Stimulated activated effector memory CD8-positive, alpha-beta T cell treated with anti-CD3 and anti-CD28 coated beads, Interleukin-12 subunit alpha, Interleukin-12 subunit beta, amount 100 ng/mL, for 72 hours (primary cell): ENCODE measurements at regions not wholly inside any gene's neighbourhood (a gene's known extent, or its start where the extent isn't known, plus 50 kb on each side); places are given as distances from the start of the nearest gene placed in this dataset.

Experiments used
- ATAC-seq: fragments of 150-1000 bp; cut with Tn5 transposase; 2 replicates; pipeline ENCODE4 v1.10.0; 2021
- DNase-seq, 2 donors: peaks; one replicate each; pipeline ENCODE4 v3.0.0; 2021 to 2022; ENCODE audit warnings: low spot score in 2 of 2
- H3K27ac Mint-ChIP-seq: one replicate; pipeline ENCODE4 v1.8.0; 2022; ENCODE audit warnings: mild to moderate bottlenecking, mixed read lengths
- H3K36me3 Mint-ChIP-seq: one replicate; pipeline ENCODE4 v1.8.0; 2022; ENCODE audit warnings: mild to moderate bottlenecking, mixed read lengths
- H3K4me1 Mint-ChIP-seq: one replicate; pipeline ENCODE4 v1.8.0; 2022; ENCODE audit warnings: mixed read lengths
- H3K4me3 Mint-ChIP-seq: one replicate; pipeline ENCODE4 v1.8.0; 2022; ENCODE audit warnings: mild to moderate bottlenecking, mixed read lengths
- H3K9me3 Mint-ChIP-seq: one replicate; pipeline ENCODE4 v1.8.0; 2022; ENCODE audit warnings: mixed read lengths

DNA sequence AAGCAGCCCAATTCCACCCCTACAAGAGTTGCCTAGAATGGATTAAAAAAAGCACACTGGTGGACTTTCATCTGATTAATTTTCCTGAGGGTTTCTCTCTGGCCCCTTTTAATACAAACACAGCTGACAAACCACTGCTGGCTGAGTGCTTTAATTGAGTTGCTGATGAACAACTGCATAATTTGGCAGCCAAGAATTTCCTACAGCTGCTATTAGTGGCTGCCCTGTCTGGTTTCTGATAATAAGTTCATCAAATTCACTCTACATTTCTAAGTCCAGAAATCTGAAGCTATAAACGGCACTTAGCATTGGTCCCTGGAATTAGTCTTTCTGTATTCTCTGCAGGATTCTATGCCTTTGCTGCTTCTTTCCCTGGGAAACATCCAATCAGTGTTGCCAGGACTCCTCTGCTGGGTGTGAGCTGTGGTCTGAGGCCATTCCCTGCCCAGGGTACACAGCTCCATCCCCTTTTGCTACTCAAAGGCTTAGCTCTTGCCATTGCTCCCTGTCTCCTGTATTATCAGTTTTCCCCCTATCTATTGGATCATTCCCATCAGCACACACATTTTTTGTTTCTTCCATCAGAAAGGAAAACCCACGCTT is 110.6 kb downstream of the LSM5 start:
- DNase-seq = no peak
- Mint-ChIP-seq H3K4me3 (no peak overlapping the region), H3K36me3 (no peaks in the 10 kb centered on the region), H3K9me3 (peaks cover 8% of the 10 kb centered on the region), H3K4me1 (no peaks in the 10 kb centered on the region), H3K27ac (no peak overlapping the region)
- ATAC-seq = no peak

DNA sequence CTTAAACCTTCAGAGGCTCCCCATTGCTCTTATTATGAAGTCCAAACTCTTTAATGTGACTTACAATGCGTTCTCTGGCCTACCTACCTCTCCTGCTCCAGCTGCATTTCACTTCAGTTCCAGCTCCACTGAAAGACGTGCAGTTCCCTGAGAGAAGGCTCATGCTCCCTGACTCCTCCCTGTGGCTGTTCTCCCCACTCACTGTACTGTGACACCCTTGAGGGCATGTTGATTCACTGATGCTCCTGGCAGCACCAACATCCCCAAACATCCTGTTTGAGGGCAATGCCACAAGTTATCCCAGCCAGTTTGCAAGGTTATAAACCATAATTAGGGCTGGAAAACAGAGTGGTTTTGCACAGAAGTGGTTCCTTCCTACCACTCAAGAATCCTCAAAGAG is 111.2 kb downstream of the LSM5 start:
- Mint-ChIP-seq H3K4me1 (no peaks in the 10 kb centered on the region), H3K27ac (no peak overlapping the region), H3K9me3 (peaks cover 8% of the 10 kb centered on the region), H3K4me3 (no peak overlapping the region), H3K36me3 (no peaks in the 10 kb centered on the region)
- no peak for DNase-seq
- no peak for ATAC-seq

DNA sequence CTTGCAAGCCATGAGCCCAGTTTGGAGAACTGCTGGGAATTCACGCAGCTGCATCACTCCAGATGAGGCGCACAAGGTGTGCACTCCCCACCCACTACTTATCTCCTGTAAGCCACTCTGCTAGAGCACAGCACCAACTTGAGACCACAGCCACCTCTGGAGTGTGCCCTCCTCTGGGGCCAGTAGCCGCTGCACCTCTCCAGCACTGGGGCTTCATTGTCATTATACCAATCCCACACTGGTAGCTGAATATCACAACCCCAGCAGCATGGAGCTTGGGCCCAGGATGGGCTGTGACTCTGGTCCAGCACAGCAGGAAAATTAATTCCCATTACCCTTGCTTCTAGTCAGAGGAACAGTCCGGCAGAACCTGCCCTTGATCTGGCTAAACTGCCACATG is 125.6 kb downstream of the LSM5 start:
- peaks cover 13% of the 10 kb centered on the region for H3K9me3 Mint-ChIP-seq
- DNase-seq (no peak), ATAC-seq (peak; percentile 31)
- no peaks in the 10 kb centered on the region for H3K4me1 Mint-ChIP-seq
- H3K4me3 Mint-ChIP-seq = no peak overlapping the region
- H3K27ac Mint-ChIP-seq = no peak overlapping the region
- H3K36me3 Mint-ChIP-seq = no peaks in the 10 kb centered on the region

DNA sequence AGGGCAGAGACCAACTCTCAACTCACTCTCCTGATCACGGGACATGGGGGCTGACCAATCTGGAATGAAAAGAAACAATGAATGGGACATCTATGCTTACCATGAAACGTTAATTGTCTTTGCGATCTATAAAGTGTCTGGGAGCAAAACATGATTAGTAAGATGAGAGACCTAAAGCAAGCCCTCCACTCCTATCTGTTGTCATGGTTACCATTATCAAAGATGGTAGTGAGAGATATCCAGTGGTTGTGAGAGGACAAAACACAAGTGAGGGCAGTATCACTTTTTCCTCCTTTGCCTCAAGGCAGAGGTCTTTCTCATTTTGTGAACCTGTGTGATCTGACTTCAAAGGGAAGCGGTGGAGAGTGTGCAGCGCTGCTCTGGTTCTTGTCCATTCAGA is 130.1 kb downstream of the LSM5 start:
- ATAC-seq (no peak), DNase-seq (no peak)
- Mint-ChIP-seq H3K27ac (no peak overlapping the region), H3K4me3 (no peak overlapping the region), H3K36me3 (no peaks in the 10 kb centered on the region), H3K4me1 (no peaks in the 10 kb centered on the region), H3K9me3 (no peaks in the 10 kb centered on the region)

DNA sequence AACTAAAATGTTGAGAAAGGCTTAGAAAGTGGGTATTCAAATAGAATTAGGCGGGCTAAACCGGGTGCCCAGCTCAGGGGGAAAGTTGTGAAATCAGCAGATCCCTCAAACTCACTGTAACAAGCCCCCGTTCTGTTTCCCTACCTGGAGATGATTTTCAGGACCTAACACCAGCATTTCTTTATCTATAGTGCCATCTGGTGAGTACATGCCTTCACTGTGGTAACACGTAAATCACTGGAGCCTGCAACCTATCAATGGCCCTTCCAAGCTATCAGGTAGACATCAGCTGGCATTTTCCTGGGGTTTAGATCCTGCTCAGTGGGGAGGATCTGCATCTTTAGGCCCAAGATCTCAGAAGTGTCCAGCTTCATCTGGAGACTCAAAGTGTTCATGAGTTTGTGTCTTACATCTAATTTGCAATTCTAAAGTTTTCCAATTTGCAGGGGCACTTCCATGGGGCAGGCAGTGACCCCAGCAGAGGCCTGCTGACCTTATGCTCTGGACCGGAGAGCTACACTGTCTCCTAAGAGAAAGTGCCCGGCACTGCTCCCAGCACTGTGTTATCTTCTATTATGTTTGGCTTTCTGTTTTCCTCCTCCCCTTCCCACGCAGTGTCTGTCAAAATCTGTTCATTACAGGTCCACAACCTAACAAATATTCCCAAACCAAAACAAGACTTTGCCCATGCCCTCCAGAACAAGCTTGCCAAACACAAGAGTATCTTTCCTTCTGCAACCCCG is 132.5 kb downstream of the LSM5 start:
- Mint-ChIP-seq H3K4me1 (no peaks in the 10 kb centered on the region), H3K9me3 (no peaks in the 10 kb centered on the region), H3K4me3 (no peak overlapping the region), H3K36me3 (no peaks in the 10 kb centered on the region), H3K27ac (no peak overlapping the region)
- no peak for ATAC-seq
- no peak for DNase-seq

DNA sequence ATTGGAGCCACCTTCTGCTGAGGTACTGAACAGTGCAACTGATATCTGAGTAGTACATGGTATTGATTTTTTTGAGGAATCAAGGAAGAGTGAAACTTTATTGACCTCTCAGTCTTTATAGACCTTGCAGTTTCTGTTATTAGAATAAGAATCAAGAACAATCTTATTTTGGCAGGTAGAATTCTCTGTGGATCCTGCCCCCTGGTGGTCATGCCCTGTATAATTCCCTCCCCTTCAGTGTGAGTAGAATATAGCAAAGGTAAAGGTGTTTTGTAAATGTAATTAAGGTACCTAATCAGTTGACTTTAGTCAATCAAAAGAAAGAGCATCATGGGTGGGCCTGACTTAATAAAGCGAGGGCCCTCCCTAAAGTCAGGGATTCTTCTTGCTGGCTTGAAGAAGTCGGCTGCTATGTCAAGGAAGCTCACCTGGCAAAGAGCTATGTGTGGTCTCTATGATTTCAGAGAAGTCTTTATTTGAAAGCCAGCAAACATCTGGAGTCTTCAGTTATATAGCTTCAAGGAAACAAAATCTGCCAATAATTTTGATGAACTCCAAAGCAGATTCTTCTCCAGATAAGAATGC is 142.8 kb downstream of the LSM5 start:
- Mint-ChIP-seq H3K9me3 (no peaks in the 10 kb centered on the region), H3K4me1 (no peaks in the 10 kb centered on the region), H3K36me3 (no peaks in the 10 kb centered on the region), H3K4me3 (no peak overlapping the region), H3K27ac (no peak overlapping the region)
- no peak for ATAC-seq
- peak in 1 of 2 donors; percentile 51 for DNase-seq

DNA sequence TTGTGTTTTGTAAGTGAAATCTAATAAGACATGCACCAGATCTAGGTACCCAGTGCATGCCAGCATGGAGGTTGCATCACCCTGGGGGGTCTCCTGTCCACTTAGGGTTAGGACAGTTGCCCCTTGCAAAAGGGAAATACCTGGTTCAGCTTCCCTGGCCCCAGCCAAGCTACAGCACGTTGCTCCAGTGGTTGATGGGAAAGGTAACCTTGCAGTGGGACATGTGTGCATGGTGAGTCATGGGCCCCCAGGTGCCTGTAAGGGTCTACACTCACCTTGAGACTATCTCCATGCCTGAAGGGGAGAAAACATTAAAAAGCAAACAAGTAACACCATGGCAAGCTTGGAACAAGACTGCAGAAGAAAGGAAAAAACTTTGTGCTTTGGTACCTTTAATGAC is 143.9 kb downstream of the LSM5 start:
- Mint-ChIP-seq H3K27ac (no peak overlapping the region), H3K4me1 (no peaks in the 10 kb centered on the region), H3K36me3 (no peaks in the 10 kb centered on the region), H3K4me3 (no peak overlapping the region), H3K9me3 (no peaks in the 10 kb centered on the region)
- DNase-seq (no peak), ATAC-seq (no peak)

DNA sequence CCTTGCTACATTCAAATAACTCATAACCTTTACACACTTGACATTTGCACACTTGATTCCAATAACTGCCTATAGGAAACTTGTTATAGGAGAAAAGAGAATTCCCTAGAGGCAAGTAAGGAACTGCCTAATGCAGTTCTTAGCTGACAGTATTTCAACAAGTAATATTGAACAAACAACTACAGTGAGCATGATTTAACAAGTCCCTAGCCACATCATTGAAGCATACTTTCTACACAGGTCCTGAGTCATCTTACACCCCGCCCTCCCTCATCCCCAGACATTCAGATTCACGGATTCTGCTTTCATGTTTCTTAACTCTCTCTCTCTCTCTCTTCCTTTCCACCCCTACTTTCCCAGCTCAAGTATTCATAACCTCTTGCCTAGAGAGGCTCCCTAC is 153.5 kb downstream of the LSM5 start:
- H3K4me1 Mint-ChIP-seq = no peaks in the 10 kb centered on the region
- no peak overlapping the region for H3K27ac Mint-ChIP-seq
- ATAC-seq = no peak
- H3K4me3 Mint-ChIP-seq = no peak overlapping the region
- peaks cover 8% of the 10 kb centered on the region for H3K9me3 Mint-ChIP-seq
- no peak for DNase-seq
- H3K36me3 Mint-ChIP-seq = no peaks in the 10 kb centered on the region

DNA sequence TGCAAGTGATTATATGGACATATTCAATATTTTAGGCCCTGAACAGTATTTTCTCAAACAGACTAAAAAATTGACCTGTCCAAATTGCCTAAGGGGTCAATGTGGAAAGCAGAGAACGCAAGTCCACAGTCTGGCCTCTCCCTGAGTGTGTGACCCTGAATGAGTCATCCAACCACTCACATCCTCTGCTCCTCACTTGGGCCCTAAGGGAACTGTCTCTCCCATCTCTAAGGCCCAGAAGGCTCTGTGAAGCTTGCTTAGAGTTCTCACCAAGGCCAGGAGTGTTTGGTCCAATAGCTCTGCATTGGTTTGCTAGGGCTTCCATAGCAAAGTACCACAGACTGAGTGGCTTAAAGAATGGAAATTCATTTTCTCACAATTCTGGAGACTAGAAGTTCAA is 155.1 kb downstream of the LSM5 start:
- no peak overlapping the region for H3K27ac Mint-ChIP-seq
- H3K4me1 Mint-ChIP-seq = no peaks in the 10 kb centered on the region
- no peak overlapping the region for H3K4me3 Mint-ChIP-seq
- no peak for DNase-seq
- no peaks in the 10 kb centered on the region for H3K36me3 Mint-ChIP-seq
- ATAC-seq = no peak
- H3K9me3 Mint-ChIP-seq = peaks cover 12% of the 10 kb centered on the region

DNA sequence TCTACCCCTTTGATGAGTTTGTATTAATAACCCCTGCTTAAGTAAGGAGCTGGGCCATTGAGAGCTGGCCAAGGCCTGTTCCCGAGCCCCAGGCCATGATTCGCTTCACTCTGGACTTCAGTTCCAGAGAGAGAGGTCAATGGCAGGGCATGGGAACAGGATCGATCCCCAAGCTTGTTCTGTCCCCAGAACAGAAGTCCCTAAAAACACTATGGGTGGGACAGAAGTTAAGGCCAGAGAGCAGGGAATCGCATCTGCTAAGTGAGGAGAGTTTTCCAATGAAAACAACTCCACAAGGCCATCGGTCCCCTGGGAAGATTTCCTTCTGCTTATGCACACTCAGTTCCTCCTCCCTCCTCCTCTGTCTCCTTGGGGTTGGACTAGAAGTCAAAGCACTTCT is 159.6 kb downstream of the LSM5 start:
- no peak for DNase-seq

DNA sequence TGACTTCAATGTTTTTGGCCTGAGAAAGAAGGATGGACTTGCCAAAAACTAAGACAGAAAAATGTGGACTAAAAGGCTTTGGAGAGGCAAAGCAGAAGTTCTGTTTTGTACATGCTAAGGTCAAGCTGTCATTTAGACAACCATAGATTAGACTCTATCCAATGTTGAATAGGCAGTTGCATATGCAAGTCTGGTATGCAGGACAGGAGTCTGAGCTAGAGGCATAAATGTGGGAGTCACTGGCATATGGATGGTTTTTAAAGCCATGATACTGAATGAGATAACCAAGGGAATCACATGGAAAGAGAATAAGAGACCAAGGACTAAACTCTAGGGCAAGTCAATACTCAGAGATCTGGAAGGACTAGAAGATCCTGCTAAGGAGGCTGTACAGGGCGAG is 164.1 kb downstream of the LSM5 start:
- Mint-ChIP-seq H3K27ac (no peak overlapping the region), H3K4me1 (no peaks in the 10 kb centered on the region), H3K9me3 (no peaks in the 10 kb centered on the region), H3K36me3 (no peaks in the 10 kb centered on the region), H3K4me3 (no peak overlapping the region)
- no peak for DNase-seq
- ATAC-seq = no peak

More for the DNA sequence above, 159.6 kb downstream of the LSM5 start:
- Mint-ChIP-seq H3K36me3 (no peaks in the 10 kb centered on the region), H3K4me1 (no peaks in the 10 kb centered on the region), H3K4me3 (no peak overlapping the region), H3K27ac (no peak overlapping the region), H3K9me3 (peaks cover 9% of the 10 kb centered on the region)
- ATAC-seq = no peak

DNA sequence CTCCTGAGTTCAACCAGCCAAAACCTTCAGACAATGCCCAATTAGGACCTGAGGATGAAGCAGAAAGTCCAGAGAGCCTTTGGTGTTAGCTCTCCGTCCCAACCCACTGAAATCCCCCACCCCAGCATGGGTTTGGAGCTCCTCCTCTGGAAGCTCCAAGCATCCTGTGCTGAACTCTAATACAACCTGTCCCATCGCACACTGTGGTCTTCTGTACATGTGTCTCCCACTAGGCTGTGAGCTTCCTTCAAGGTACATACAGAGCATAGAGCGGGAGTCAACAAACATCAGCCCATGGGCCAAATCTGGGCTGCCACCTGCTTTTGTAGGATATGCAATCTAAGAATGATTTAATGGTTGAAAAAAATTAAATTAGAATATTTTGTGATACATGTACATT is 166.5 kb downstream of the LSM5 start:
- DNase-seq = no peak

DNA sequence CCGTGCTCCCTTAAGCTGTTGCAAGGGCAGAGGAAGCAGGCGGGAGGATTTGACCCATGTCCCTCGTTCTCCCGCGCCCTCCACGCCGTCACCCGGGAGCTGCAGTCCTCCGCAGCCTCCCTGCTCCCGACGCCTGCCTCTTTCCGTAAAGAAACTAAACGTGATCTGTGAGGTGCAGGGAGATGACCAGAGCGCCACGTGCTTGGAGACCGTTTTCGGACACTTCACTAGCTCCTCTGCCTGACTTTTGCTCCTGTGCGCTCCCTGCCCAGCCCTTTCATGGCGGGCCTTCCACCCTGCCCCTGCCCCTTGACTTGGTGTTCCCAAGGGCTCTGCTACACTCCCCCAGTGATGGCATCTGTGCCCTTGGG is 171.2 kb downstream of the LSM5 start:
- Mint-ChIP-seq H3K27ac (no peak overlapping the region), H3K9me3 (no peaks in the 10 kb centered on the region), H3K4me3 (no peak overlapping the region), H3K36me3 (no peaks in the 10 kb centered on the region), H3K4me1 (no peaks in the 10 kb centered on the region)
- ATAC-seq (no peak), DNase-seq (no peak)

More for the DNA sequence above, 166.5 kb downstream of the LSM5 start:
- Mint-ChIP-seq H3K9me3 (no peaks in the 10 kb centered on the region), H3K4me3 (no peak overlapping the region), H3K27ac (no peak overlapping the region), H3K36me3 (no peaks in the 10 kb centered on the region), H3K4me1 (no peaks in the 10 kb centered on the region)
- no peak for ATAC-seq

DNA sequence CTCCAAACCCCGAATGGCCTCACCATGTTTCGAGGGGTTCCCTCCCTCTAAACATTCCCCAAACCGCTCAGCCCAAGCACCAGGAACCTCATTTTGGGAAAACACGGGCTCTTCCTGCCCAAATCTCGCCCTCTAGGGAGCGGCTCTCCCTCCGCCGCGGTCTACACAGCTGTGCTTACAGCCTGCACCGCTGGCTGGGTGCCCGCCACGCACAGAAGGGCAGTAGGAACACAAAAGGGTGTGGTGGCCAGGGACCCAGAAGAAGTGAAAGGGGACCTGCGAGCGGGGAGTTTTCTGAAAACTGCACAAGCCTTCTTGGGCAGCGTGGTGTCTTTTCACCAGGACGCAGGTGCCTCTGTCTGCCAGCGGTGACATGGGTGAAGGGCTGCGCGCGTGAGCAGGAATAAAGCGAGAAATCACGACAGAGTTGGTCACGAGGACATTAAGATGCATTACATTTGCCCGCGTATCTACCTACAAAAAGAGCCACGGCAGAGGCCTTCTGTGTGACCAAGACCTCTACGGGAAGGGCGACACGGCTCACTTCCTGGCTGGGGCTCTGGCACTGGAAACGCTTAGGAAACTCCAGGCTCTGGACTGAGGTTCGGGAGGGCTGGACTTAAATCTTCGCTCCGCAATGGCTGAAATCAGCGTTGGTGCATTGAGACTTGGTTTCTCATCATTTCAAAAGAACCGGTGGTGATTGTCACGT is 171.7 kb downstream of the LSM5 start:
- Mint-ChIP-seq H3K4me3 (no peak overlapping the region), H3K9me3 (no peaks in the 10 kb centered on the region), H3K4me1 (no peaks in the 10 kb centered on the region), H3K27ac (no peak overlapping the region), H3K36me3 (no peaks in the 10 kb centered on the region)
- no peak for ATAC-seq
- no peak for DNase-seq

DNA sequence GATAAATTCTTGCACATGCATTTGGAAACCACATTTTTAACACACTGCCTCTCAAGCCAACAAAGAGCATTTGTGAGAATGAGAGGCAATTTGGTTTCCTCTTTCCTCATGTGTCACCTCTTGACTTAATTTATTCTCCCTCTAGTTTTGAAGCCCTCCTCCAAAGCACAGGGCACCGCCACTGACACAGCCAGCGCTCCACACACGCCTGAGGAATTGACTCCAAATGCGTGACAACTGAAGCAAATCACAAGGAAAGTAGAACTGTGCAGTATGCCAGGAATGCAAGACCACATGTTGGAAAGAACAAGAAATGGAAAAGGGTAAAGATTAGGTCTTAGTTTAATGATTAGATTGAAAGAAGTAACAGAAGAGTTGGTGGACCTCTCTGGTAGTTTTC is 173.3 kb downstream of the LSM5 start:
- Mint-ChIP-seq H3K9me3 (no peaks in the 10 kb centered on the region), H3K4me3 (no peak overlapping the region), H3K27ac (no peak overlapping the region), H3K36me3 (no peaks in the 10 kb centered on the region), H3K4me1 (no peaks in the 10 kb centered on the region)
- ATAC-seq (no peak), DNase-seq (no peak)

DNA sequence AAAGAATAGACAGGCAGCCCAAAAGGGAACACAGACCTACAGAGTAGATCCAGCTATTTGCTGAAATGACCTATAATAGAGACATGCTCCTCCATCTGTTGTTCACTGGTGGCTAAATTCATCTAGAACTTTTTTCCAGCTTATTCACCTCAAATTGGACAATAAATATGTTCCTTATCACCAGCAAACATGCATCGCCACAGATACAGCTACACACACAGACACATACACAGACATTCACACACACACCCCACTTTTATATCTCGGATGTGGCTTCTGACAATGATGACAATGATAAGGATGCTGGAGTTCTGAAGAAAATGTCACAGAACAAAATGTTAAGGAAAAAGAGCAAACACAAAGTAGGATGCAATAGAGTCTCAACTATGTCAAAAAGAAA is 175.4 kb downstream of the LSM5 start:
- no peak overlapping the region for H3K4me3 Mint-ChIP-seq
- H3K9me3 Mint-ChIP-seq = no peaks in the 10 kb centered on the region
- ATAC-seq (no peak), DNase-seq (no peak)
- no peaks in the 10 kb centered on the region for H3K36me3 Mint-ChIP-seq
- H3K4me1 Mint-ChIP-seq = no peaks in the 10 kb centered on the region
- no peak overlapping the region for H3K27ac Mint-ChIP-seq
